SK-N-SH (cell line): ENCODE measurements at regions not wholly inside any gene's neighbourhood (a gene's known extent, or its start where the extent isn't known, plus 50 kb on each side); places are given as distances from the start of the nearest gene placed in this dataset.

Source experiments
- CTCF ChIA-PET: fragments of 300-600, 350-600 bp; formaldehyde crosslinking; extraction: SDS; loops from one replicate; lab custom pipeline; 2021; lab: Yijun Ruan, JAX
- POLR2A ChIA-PET: fragments of 350-600 bp; sonication (Branson Sonifier 250); formaldehyde crosslinking; extraction: SDS; loops from one replicate; lab custom pipeline; 2020; ENCODE audit warnings: antibody characterized with exemption, inconsistent platforms; lab: Yijun Ruan, JAX
- DNase-seq: peaks from one replicate; pipeline ENCODE4 v3.0.0; 2012
- H2AFZ ChIP-seq: fragments of 200-600 bp; sonication (generic); 2 replicates; pipeline ENCODE4 v1.8.1; 2016; ENCODE audit warnings: antibody characterized with exemption, mild to moderate bottlenecking, low read depth
- H3F3A ChIP-seq: fragments of 200-600 bp; sonication (generic); replicated peaks from 2 replicates; pipeline ENCODE3; 2016; ENCODE audit warnings: antibody characterized with exemption, mild to moderate bottlenecking; ENCODE audit not compliant: insufficient read depth
- H3K27ac ChIP-seq, 2 experiments: fragments of 200-500 bp in 1 of 2; fragments of 200-600 bp in 1 of 2; sonication (Bioruptor generic) in 1 of 2; sonication (generic), shearing (Covaris generic) in 1 of 2; 2 replicates each; pipeline versions ENCODE4 v1.5.1 to v1.6.1; 2014 to 2016; ENCODE audit warnings: low read depth in 2 of 2, inconsistent platforms in 1 of 2, low read length in 1 of 2, mild to moderate bottlenecking in 1 of 2, mixed read lengths in 1 of 2
- H3K27me3 ChIP-seq: fragments of 200-600 bp; sonication (generic), shearing (Covaris generic); 2 replicates; pipeline ENCODE4 v1.6.1; 2016; ENCODE audit warnings: mixed run types; ENCODE audit not compliant: insufficient read depth
- H3K36me3 ChIP-seq, 2 experiments: fragments of 200-500 bp in 1 of 2; fragments of 200-600 bp in 1 of 2; sonication (Bioruptor generic) in 1 of 2; sonication (generic) in 1 of 2; replicated peaks in 1 of 2; 2 replicates each; pipeline versions ENCODE3 to v1.5.1; 2014 to 2016; ENCODE audit warnings: low read length in 1 of 2, mild to moderate bottlenecking in 1 of 2; ENCODE audit not compliant: insufficient read depth in 2 of 2, control insufficient read depth in 1 of 2
- H3K4me1 ChIP-seq, 2 experiments: fragments of 200-500 bp in 1 of 2; fragments of 200-600 bp in 1 of 2; sonication (Bioruptor generic) in 1 of 2; sonication (generic), shearing (Covaris generic) in 1 of 2; 2 replicates each; pipeline versions ENCODE4 v1.5.1 to v1.6.1; 2014 to 2016; ENCODE audit warnings: low read depth in 1 of 2, low read length in 1 of 2, mixed run types in 1 of 2; ENCODE audit not compliant: insufficient read depth in 2 of 2, control insufficient read depth in 1 of 2
- H3K4me2 ChIP-seq: fragments of 200-600 bp; sonication (generic), shearing (Covaris generic); 2 replicates; pipeline ENCODE4 v1.6.1; 2017; ENCODE audit warnings: mixed run types
- H3K4me3 ChIP-seq, 2 experiments: fragments of 200-500 bp in 1 of 2; fragments of 200-600 bp in 1 of 2; sonication (Bioruptor generic) in 1 of 2; sonication (generic), shearing (Covaris generic) in 1 of 2; 2 replicates each; pipeline versions ENCODE4 v1.5.1 to v1.8.1; 2014 to 2016; ENCODE audit warnings: low read depth in 2 of 2, inconsistent platforms in 1 of 2, low read length in 1 of 2, mild to moderate bottlenecking in 1 of 2, mixed read lengths in 1 of 2, moderate library complexity in 1 of 2
- H3K79me2 ChIP-seq: fragments of 200-600 bp; sonication (generic); 2 replicates; pipeline ENCODE4 v1.8.1; 2017; ENCODE audit warnings: mild to moderate bottlenecking; ENCODE audit not compliant: insufficient read depth
- H3K9ac ChIP-seq: fragments of 200-600 bp; sonication (generic); 2 replicates; pipeline ENCODE4 v1.6.1; 2017; ENCODE audit warnings: mixed run types
- H3K9me2 ChIP-seq: fragments of 200-600 bp; sonication (generic); 2 replicates; pipeline ENCODE4 v1.6.1; 2017; ENCODE audit warnings: mixed run types
- H3K9me3 ChIP-seq: fragments of 200-600 bp; sonication (generic); 2 replicates; pipeline ENCODE4 v1.6.1; 2017; ENCODE audit warnings: mixed run types, mild to moderate bottlenecking, moderate library complexity
- H4K20me1 ChIP-seq: fragments of 200-600 bp; sonication (generic); 2 replicates; pipeline ENCODE4 v1.6.1; 2017; ENCODE audit warnings: mild to moderate bottlenecking, mixed run types; ENCODE audit not compliant: insufficient read depth
- ELF1 ChIP-seq: IDR thresholded peaks from 2 replicates; pipeline ENCODE4 v1.4.0; 2012
- EP300 ChIP-seq, 2 experiments: IDR thresholded peaks; 2 replicates each; pipeline versions ENCODE4 v1.4.0 to v1.6.1; 2012; ENCODE audit warnings: borderline replicate concordance in 1 of 2, low read depth in 1 of 2, low read length in 1 of 2
- GATA2 ChIP-seq: sonication (generic); formaldehyde crosslinking; IDR thresholded peaks from 2 replicates; pipeline ENCODE4 v1.5.0; 2020; ENCODE audit warnings: mild to moderate bottlenecking, missing genetic modification reagents
- IRF3 ChIP-seq: fragments of 150-350 bp; IDR thresholded peaks from 2 replicates; pipeline ENCODE4 v1.6.1; 2016; ENCODE audit warnings: mild to moderate bottlenecking, low read depth, low read length
- MAX ChIP-seq: IDR thresholded peaks from 2 replicates; pipeline ENCODE4 v1.4.0; 2012; ENCODE audit warnings: low read depth
- MXI1 ChIP-seq: IDR thresholded peaks from 2 replicates; pipeline ENCODE4 v1.6.1; 2012; ENCODE audit warnings: mild to moderate bottlenecking, low read depth, low read length, improper control_type of control experiment
- NFIC ChIP-seq: IDR thresholded peaks from 2 replicates; pipeline ENCODE4 v1.4.0; 2012; ENCODE audit warnings: borderline replicate concordance
- NRF1 ChIP-seq: IDR thresholded peaks from 2 replicates; pipeline ENCODE4 v1.6.1; 2012; ENCODE audit warnings: low read depth, mild to moderate bottlenecking, low read length
- PBX3 ChIP-seq: IDR thresholded peaks from 2 replicates; pipeline ENCODE4; 2012
- POLR2AphosphoS5 ChIP-seq: IDR thresholded peaks from 2 replicates; pipeline ENCODE4 v1.6.1; 2012; ENCODE audit warnings: low read depth, low read length
- SIN3A ChIP-seq: IDR thresholded peaks from 2 replicates; pipeline ENCODE4 v1.6.1; 2012; ENCODE audit warnings: low read depth, mild to moderate bottlenecking, low read length, moderate library complexity, borderline replicate concordance
- YY1 ChIP-seq: IDR thresholded peaks from 2 replicates; pipeline ENCODE4 v1.4.0; 2012; ENCODE audit warnings: low read depth, mild to moderate bottlenecking
- WGBS: methylation state at CpG from one replicate; pipeline ENCODE4 v1.1.6; 2017; ENCODE audit warnings: low lambda C conversion rate; 5-methylcytosine and 5-hydroxymethylcytosine counted together

- no peak overlapping the region for H3K4me3 ChIP-seq
- no peak for DNase-seq
- no peak overlapping the region for H2AFZ ChIP-seq
- TF ChIP-seq PBX3, result no peak
- no peak for TF ChIP-seq GATA2 (CRISPR knock-in tag)
- TF ChIP-seq, all 33 proteins: peak for 0
- Histone ChIP-seq H3K27me3 (no peaks in the 10 kb centered on the region), H3F3A (no peaks in the 10 kb centered on the region), H3K4me2 (no peak overlapping the region), H3K36me3 (no peaks in the 10 kb centered on the region), H3K27ac (no peak overlapping the region), H3K4me1 (no peaks in the 10 kb centered on the region), H3K9me3 (no peaks in the 10 kb centered on the region), H4K20me1 (no peaks in the 10 kb centered on the region), H3K9me2 (no peaks in the 10 kb centered on the region), H3K9ac (no peak overlapping the region), H3K79me2 (no peaks in the 10 kb centered on the region)
- POLR2A ChIA-PET, result no interaction called here
- WGBS, result 28% methylated on average over 7 of the region's 13 CpGs
- CTCF ChIA-PET, result no interaction called here
These were observed 301.1 kb upstream of the AJAP1 start for GRCh38 chr1:4353090-4353856.

- H2AFZ ChIP-seq, result no peak overlapping the region
These were observed 298.6 kb upstream of the AJAP1 start for GRCh38 chr1:4355839-4356238.

More at GRCh38 chr1:4355839-4356238, 298.6 kb upstream of the AJAP1 start:
- H3K9me3 ChIP-seq, result no peaks in the 10 kb centered on the region
- H3K27ac ChIP-seq, result no peak overlapping the region
- H3K9ac ChIP-seq, result no peak overlapping the region
- no peaks in the 10 kb centered on the region for H3F3A ChIP-seq
- ChIA-PET CTCF (no interaction called here), POLR2A (no interaction called here)
- H3K36me3 ChIP-seq, result no peaks in the 10 kb centered on the region
- no peak for TF ChIP-seq MAX
- TF ChIP-seq NFIC, result no peak
- no peak for TF ChIP-seq MXI1
- no peak for TF ChIP-seq POLR2AphosphoS5
- TF ChIP-seq SIN3A, result no peak
- no peak for TF ChIP-seq NRF1
- TF ChIP-seq IRF3, result no peak
- no peak for TF ChIP-seq YY1
- no peak for TF ChIP-seq ELF1
- TF ChIP-seq EP300 (IDR thresholded peaks at IDR 0.05; ENCODE audit: borderline replicate concordance in 1 of 2, low read depth in 1 of 2, low read length in 1 of 2), result no peak
- H4K20me1 ChIP-seq, result no peaks in the 10 kb centered on the region
- 17% methylated on average over 2 of the region's 6 CpGs for WGBS
- H3K4me3 ChIP-seq, result no peak overlapping the region
- no peaks in the 10 kb centered on the region for H3K79me2 ChIP-seq
- H3K9me2 ChIP-seq, result no peaks in the 10 kb centered on the region
- no peak for DNase-seq
- no peak overlapping the region for H3K4me2 ChIP-seq
- H3K27me3 ChIP-seq, result no peaks in the 10 kb centered on the region
- H3K4me1 ChIP-seq, result no peaks in the 10 kb centered on the region
